ENCODE measurements at regions not wholly inside any gene's neighbourhood (a gene's known extent, or its start where the extent isn't known, plus 50 kb on each side); places are given as distances from the start of the nearest gene placed in this dataset.

DNA sequence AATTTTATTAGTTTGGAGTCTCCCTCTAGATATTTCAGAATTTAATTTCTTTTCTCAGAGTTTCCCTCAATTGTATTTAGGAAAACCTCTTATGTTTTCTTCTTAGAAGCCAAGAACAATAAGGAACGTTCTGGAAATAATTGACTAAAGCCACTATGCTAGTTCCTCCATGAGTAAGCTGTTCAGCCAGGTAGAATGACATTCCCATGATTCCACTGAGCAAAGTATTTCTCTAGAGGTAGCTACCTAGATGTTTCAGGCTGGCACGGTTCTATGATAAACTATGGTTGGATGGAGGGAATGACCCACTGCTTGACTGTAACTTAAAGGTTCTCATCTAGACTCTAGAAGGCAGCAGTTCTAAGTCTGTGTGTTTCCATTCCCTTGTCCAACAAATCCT, 62.4 kb downstream of the CLDN17 start:
- no peaks in the 10 kb centered on the region for H3K27me3 ChIP-seq
- TF ChIP-seq, protein P1, sequence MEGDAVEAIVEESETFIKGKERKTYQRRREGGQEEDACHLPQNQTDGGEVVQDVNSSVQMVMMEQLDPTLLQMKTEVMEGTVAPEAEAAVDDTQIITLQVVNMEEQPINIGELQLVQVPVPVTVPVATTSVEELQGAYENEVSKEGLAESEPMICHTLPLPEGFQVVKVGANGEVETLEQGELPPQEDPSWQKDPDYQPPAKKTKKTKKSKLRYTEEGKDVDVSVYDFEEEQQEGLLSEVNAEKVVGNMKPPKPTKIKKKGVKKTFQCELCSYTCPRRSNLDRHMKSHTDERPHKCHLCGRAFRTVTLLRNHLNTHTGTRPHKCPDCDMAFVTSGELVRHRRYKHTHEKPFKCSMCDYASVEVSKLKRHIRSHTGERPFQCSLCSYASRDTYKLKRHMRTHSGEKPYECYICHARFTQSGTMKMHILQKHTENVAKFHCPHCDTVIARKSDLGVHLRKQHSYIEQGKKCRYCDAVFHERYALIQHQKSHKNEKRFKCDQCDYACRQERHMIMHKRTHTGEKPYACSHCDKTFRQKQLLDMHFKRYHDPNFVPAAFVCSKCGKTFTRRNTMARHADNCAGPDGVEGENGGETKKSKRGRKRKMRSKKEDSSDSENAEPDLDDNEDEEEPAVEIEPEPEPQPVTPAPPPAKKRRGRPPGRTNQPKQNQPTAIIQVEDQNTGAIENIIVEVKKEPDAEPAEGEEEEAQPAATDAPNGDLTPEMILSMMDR (IDR thresholded peaks at IDR 0.05; ENCODE audit: low read depth, low read length): no peak
- no peak for DNase-seq
- H3K4me3 ChIP-seq (ENCODE audit: low read depth, low read length): no peak overlapping the region
- no peaks in the 10 kb centered on the region for H3K4me1 ChIP-seq
- H3K9me3 ChIP-seq: no peaks in the 10 kb centered on the region
- H3K36me3 ChIP-seq: no peaks in the 10 kb centered on the region

DNA sequence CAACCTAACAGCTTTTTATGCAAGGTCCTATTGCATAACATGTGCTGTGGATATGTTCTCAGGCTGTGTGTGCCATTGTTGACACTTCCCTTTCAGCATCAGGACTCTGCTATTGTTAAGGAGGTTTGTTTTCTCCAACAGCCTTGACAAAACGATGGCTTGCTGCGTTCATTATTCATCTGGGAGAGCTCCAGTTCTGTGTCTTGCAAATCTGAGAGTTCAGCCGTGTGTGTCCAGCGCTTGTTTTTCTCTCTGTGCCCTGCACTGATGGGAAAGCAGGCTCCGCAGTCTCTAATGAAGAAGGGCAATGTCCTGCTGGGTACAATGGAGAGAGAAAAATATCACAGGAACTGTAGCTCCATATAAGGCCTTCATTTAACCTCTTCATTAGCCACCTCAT, 63.7 kb downstream of the CLDN17 start:
- H3K4me1 ChIP-seq: no peaks in the 10 kb centered on the region
- no peaks in the 10 kb centered on the region for H3K9me3 ChIP-seq
- no peak for DNase-seq
- H3K36me3 ChIP-seq: no peaks in the 10 kb centered on the region
- no peak overlapping the region for H3K4me3 ChIP-seq (ENCODE audit: low read depth, low read length)
- H3K27me3 ChIP-seq: no peaks in the 10 kb centered on the region
- TF ChIP-seq, protein P1 (IDR thresholded peaks at IDR 0.05; ENCODE audit: low read depth, low read length): no peak

DNA sequence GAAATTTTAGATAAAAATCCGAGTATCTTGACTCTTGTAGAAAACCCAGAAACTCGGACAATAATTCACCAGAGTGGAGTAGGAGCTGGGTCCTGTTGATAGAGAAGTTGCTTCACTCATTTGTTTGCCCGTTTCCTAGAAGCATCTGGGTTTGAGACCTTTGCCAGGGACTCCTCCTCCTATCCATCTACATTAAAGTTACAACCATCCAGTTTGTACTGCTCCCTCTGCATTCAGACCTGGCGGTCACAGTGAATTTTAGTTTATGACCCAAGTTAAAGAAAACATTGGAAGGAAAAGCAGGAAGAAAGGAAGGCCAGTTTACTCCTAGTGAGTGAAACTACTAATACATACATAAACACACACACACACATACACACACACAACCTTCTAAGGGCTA, 64.6 kb downstream of the CLDN17 start:
- H3K4me3 ChIP-seq (ENCODE audit: low read depth, low read length): no peak overlapping the region
- DNase-seq: no peak
- H3K36me3 ChIP-seq: no peaks in the 10 kb centered on the region
- no peaks in the 10 kb centered on the region for H3K4me1 ChIP-seq
- no peaks in the 10 kb centered on the region for H3K9me3 ChIP-seq
- TF ChIP-seq, protein P1 (IDR thresholded peaks at IDR 0.05; ENCODE audit: low read depth, low read length): no peak
- H3K27me3 ChIP-seq: no peaks in the 10 kb centered on the region

DNA sequence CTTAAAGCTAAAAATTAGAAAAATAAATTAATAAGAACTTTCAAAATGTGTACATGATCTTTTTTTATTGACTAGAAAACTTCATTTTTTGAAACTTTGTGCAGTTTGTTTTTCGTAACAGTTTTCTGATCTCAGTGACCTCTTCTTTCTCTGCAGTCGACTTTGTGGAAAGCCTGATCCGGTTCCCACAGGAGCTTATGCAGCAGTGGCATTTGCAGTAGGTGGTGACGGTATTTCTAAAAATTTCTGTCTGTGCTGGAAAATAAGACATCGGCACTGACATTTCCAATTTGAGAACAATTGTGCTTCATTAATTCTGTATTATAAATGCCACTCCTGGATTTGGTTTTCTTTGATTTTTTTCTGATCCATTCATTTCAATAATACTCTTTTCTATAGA, 68.8 kb downstream of the CLDN17 start:
- DNase-seq: no peak
- TF ChIP-seq, protein P1 (IDR thresholded peaks at IDR 0.05; ENCODE audit: low read depth, low read length): no peak
- Histone ChIP-seq H3K9me3 (no peaks in the 10 kb centered on the region), H3K4me1 (no peaks in the 10 kb centered on the region), H3K27me3 (no peaks in the 10 kb centered on the region), H3K36me3 (no peaks in the 10 kb centered on the region), H3K4me3 (ENCODE audit: low read depth, low read length) (no peak overlapping the region)

DNA sequence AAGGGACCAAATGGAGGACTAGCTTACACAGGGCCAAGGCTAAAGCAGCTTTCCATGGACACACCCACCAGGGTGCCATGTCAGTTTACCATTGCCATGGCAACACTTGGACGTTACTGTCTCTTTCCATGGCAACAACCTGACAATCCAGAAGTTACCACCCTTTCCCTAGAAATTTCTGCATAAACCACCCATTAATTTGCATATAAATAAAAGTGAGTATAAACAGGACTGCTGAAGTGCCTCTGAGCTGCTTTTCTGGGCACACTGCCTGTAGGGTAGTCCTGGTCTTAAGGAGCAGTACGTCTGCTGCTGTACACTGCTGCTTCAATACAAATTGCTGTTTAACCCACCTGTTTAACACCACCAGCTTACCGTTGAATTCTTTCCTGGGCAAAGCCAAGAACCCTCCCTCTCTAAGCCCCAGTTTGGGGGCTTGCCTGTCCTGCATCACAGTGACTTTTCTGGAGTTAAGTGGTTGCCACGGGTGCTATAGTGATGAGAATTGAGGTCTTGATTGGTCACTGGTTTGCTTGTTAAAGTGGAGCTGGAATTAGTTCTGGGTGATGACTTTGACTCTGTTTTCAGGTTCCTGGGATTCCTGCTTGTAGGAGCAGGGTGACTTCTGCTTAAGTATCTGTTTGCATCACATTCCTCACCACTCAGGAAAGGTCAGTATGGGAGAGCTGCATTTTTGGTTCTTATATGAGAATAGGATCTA, 83.2 kb downstream of the CLDN17 start:
- Histone ChIP-seq H3K27me3 (no peaks in the 10 kb centered on the region), H3K9me3 (no peaks in the 10 kb centered on the region; the same call in 1 of the 2 replicates), H3K4me3 (ENCODE audit: low read depth, low read length) (no peak overlapping the region), H3K4me1 (no peaks in the 10 kb centered on the region), H3K36me3 (no peaks in the 10 kb centered on the region)
- DNase-seq: no peak
- TF ChIP-seq, protein P1 (IDR thresholded peaks at IDR 0.05; ENCODE audit: low read depth, low read length): no peak

DNA sequence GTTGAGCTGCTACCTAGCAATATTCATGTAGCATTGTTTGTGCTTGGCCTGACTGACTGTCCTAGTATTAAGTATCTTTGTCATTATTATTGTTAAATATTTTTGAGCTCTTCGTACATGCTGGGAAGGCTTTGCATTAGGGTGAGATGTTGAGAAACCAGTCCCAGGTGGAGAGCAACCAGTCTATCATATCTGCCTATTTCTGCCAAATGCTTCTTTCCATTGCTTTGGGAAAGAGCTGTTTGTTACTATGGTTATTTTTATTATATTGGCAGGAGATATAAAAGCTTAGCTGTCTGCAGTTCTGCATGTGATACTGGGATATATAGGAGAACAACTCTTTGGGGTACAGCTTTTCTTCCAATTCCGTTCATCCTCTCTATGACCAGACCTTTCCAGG, 85.1 kb downstream of the CLDN17 start:
- Histone ChIP-seq H3K27me3 (no peaks in the 10 kb centered on the region), H3K4me3 (ENCODE audit: low read depth, low read length) (no peak overlapping the region), H3K4me1 (no peaks in the 10 kb centered on the region), H3K36me3 (no peaks in the 10 kb centered on the region), H3K9me3 (0 out of 2 replicates have a peak, but pooled peaks cover 2% of the 10 kb centered on the region)
- TF ChIP-seq, protein P1 (IDR thresholded peaks at IDR 0.05; ENCODE audit: low read depth, low read length): no peak
- DNase-seq: no peak
